ENCODE measurements at regions not wholly inside any gene's neighbourhood (a gene's known extent, or its start where the extent isn't known, plus 50 kb on each side); places are given as distances from the start of the nearest gene placed in this dataset.
A peak's percentile ranks its signal among the peaks of the same experiment; 100 is the strongest.
"Not testable (repeated sequence)": the region's sequence is repeated elsewhere in the genome, so short reads cannot be mapped to it uniquely, and the experiment has no call there.

DNA sequence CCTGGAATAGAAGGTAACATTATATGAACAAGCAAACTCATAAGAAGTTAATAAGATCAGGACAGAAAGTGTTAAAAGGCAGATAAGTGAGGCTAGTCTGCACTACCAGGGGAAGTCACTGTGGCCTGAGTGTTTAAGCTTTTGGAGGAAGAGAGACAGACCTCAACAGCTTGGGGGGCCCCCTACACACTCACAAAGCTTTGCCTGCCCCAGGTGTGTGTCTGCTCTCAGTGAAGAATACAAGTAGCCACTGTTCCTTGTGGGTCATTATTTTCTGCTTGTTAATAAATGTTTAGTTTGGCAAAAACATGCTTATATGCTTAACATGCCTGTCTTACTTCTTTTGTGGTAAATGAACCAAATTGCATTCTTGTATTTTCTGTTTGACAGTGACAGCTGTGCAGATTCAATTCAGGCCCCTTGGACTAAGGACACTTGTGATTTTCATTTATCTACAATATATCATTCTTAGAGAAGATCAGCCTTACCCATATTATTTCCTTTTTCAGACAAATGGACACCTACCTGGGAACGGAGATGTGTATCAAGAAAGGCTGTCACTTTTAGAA lies 50.7 kb upstream of the C12orf71 start:
- Mint-ChIP-seq H3K4me1 (no peaks in the 10 kb centered on the region), H3K9me3 (peaks cover 4% of the 10 kb centered on the region), H3K27me3 (no peaks in the 10 kb centered on the region), H3K36me3 (peaks cover 21% of the 10 kb centered on the region), H3K27ac (no peak overlapping the region), H3K4me3 (no peak overlapping the region)
- no peak for ATAC-seq (ENCODE audit: low read depth)
- no peak for DNase-seq (ENCODE audit: low spot score in 2 of 2)

DNA sequence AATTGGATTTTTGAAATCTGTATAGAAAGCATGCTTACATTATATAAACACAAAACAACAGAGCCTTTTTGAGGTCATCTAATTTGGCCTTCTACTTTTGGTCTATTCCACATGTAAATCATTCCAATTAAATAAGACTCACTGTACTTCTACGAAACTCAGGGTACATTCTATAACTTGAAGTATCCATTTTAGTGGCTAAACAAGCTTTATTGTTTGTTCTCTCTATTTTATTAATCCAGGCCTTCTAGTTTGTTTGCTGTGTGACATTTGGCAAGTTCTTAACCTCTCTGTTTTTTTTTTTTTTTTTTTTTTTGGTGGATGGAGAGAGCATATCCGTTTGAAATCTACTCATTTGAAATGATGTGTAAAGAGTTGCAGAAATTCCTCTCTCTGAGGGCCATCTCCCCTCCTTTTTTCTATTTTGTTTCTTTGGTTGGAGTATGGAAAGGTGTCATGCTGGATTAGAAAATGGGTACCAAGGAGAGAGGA lies 58.1 kb upstream of the C12orf71 start:
- Mint-ChIP-seq H3K4me3 (no peak overlapping the region), H3K27ac (no peak overlapping the region), H3K27me3 (no peaks in the 10 kb centered on the region), H3K4me1 (no peaks in the 10 kb centered on the region), H3K36me3 (peaks cover 12% of the 10 kb centered on the region), H3K9me3 (peaks cover 4% of the 10 kb centered on the region)
- DNase-seq (ENCODE audit: low spot score in 2 of 2), result no peak
- no peak for ATAC-seq (ENCODE audit: low read depth)

DNA sequence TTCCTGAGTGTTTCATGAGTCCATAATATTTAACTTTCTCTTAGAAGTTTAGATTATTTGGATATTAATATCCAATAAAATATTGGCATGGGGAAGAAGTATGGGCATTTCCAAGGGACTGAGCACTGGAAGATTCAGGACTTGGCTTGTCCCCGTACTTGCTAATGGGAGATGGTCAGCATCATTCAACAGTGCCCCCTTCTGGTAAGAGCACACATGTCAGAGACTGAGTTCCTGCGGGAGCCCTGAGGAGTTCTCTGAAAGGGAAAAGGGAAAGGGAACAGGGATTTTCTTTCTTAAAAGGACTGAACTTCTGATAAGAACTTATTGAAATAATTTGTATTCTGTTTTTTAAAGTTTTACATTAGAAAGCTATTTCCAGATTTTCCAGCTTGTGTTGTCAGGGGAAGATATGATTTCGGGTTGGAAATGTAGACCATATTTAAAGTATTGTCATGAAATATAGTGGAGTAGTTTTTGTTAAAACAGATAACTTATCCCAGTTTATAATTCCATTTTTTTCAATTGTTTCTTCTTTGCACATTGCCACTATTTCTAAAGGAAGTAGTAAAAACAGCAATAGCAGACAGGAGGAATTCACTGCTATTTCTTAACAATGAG lies 59.8 kb upstream of the C12orf71 start:
- no peaks in the 10 kb centered on the region for H3K27me3 Mint-ChIP-seq
- H3K36me3 Mint-ChIP-seq, result peaks cover 6% of the 10 kb centered on the region
- H3K4me3 Mint-ChIP-seq, result no peak overlapping the region
- H3K27ac Mint-ChIP-seq, result no peak overlapping the region
- no peaks in the 10 kb centered on the region for H3K4me1 Mint-ChIP-seq
- H3K9me3 Mint-ChIP-seq, result peaks cover 2% of the 10 kb centered on the region
- DNase-seq (ENCODE audit: low spot score in 2 of 2) (peak; percentile 29 to 37), ATAC-seq (ENCODE audit: low read depth) (peak; percentile 70)

DNA sequence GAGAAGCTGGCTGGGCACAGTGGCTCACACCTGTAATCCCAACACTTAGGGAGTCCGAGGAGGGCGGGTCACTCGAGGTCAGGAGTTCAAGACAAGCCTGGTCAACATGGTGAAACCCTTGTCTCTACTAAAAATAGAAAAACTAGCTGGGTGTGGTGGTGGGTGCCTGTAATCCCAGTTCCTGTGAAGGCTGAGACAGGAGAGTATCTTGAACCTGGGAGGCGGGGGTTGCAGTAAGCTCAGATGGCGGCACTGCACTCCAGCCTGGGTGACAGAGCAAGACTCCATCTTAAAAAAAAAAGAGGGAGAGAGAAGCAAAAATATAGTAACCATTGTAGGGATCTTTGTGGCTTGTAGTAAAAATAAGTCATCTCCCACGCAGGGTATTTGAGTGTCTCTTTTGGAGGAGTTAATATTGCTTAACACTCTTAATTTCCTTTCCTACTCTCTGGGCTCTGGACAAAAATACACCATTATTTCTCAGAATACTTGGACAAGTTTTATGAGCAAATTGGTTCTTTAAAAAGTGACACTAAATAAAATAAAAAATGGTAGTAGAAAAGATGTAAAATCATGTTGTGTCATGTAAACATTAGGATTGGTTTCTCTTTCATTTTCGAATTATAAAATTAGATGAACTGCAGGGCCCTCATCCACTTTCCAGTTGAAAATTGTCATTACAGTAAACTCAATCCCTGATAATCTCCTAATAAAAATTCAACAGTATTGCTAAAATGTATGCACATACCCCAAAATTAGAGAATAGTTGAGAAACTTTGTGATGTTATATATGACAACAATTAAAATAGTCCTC lies 61.1 kb upstream of the C12orf71 start:
- Mint-ChIP-seq H3K4me1 (no peaks in the 10 kb centered on the region), H3K4me3 (no peak overlapping the region), H3K9me3 (no peaks in the 10 kb centered on the region), H3K27me3 (no peaks in the 10 kb centered on the region), H3K36me3 (peaks cover 1% of the 10 kb centered on the region), H3K27ac (peak overlapping the region; percentile 17)
- ATAC-seq (ENCODE audit: low read depth), result no peak
- DNase-seq (ENCODE audit: low spot score in 2 of 2), result no peak

DNA sequence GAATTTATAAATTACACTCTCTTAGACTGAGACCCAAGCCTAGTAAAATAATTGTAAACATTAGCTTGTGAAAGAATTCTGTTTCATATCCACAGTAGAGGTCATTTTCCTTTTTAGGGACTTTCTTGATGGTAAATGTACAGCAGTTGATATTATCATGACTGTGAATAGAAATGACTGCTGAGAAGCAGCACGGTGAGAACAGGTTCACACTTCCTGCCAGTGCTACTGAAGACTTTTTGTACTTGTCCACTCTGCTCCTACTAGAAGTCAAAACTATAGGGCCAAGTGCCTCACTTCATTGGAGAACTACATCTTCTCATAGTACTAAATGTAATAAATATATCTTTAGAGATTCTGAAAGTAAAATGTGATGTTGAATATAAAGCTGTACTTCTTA lies 63.3 kb upstream of the C12orf71 start:
- not testable (repeated sequence) for H3K4me3 Mint-ChIP-seq; H3K27me3 Mint-ChIP-seq; DNase-seq (ENCODE audit: low spot score in 2 of 2); H3K36me3 Mint-ChIP-seq; ATAC-seq (ENCODE audit: low read depth); H3K9me3 Mint-ChIP-seq; H3K4me1 Mint-ChIP-seq; H3K27ac Mint-ChIP-seq

DNA sequence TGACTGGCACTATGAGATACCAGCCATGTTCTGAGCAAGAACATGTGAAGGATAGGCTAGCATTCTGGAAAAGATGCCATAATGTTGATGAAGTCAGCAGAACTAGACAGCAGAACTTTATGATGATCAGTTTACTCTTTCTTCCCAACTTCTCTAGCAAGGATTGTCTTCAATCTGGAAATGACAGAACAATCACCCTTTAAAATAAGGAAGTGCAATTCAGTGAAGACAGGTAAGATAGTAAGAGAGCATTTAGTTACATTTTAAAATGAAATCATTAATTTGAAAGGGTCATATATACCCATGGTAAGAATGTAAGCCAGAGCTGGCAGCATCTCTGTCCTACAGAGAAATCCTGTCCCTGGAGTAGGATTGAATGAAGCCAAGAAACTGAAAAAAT lies 66.0 kb upstream of the C12orf71 start:
- ATAC-seq (ENCODE audit: low read depth), result no peak
- no peak overlapping the region for H3K4me3 Mint-ChIP-seq
- no peak overlapping the region for H3K27ac Mint-ChIP-seq
- no peaks in the 10 kb centered on the region for H3K27me3 Mint-ChIP-seq
- H3K9me3 Mint-ChIP-seq, result no peaks in the 10 kb centered on the region
- no peaks in the 10 kb centered on the region for H3K4me1 Mint-ChIP-seq
- H3K36me3 Mint-ChIP-seq, result peaks cover 4% of the 10 kb centered on the region
- DNase-seq (ENCODE audit: low spot score in 2 of 2), result no peak

DNA sequence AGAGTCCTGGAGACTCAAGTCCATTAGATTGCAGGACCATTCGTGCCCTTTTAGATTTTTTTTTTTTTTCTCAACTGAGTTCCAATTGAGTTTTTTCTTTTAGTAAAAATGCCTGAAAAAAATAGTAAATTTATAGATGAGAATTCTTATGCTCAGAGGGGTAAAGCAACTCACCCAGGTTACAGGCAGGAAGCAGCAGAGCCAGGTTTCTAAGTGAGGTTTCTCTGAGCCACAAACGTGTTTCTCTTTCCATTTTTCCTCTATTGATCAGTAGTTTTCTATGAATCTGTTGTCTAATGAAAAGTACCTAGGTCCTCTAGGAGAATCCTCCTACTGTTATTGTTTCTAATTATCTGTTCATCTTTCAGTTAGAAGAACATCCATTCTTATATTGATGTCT lies 66.4 kb upstream of the C12orf71 start:
- Mint-ChIP-seq H3K27me3 (no peaks in the 10 kb centered on the region), H3K27ac (no peak overlapping the region), H3K9me3 (no peaks in the 10 kb centered on the region), H3K4me3 (no peak overlapping the region), H3K4me1 (no peaks in the 10 kb centered on the region), H3K36me3 (peaks cover 4% of the 10 kb centered on the region)
- ATAC-seq (ENCODE audit: low read depth) (no peak), DNase-seq (ENCODE audit: low spot score in 2 of 2) (no peak)

DNA sequence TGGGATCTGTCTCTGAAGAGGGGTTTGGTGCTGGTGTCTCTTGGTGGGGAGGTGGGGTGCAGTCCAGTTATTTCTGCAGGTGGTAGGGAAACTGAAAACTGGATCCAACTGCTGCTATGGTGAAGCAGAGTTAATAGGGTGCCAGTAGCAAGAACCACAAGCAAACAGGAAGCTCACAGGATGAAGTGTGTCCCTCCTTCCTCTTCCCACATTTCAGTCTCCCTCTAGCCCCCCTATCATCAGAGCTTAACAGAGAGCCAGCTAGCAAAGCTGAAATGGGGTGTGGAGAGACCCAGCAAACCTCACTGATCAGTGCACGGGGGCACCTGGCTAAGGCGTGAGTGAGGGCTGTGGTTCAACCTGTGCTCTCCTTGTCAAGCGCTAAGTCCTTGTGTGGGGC lies 69.1 kb upstream of the C12orf71 start:
- Mint-ChIP-seq H3K4me1 (no peaks in the 10 kb centered on the region), H3K4me3 (no peak overlapping the region), H3K27me3 (no peaks in the 10 kb centered on the region), H3K9me3 (no peaks in the 10 kb centered on the region), H3K36me3 (peaks cover 4% of the 10 kb centered on the region), H3K27ac (no peak overlapping the region)
- DNase-seq (ENCODE audit: low spot score in 2 of 2) (no peak), ATAC-seq (ENCODE audit: low read depth) (no peak)

DNA sequence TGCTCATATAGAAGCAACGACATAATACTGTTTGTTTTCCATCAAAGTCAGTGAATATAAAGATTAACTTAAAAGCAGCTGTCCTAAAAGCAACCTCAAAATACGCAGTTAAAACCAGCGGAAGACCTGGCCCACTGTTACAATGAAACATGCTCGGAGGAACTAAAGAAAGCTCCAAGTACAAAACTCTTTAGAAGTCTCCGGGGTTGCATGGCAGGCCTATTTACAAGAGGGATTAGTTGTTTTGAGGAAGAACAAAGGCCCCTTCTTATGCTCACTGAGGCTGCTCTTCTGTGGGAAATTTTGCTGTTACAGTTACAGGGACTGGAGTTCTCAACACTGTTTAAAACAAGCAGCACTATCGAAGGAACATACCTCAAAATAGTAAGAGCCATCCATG lies 75.9 kb upstream of the C12orf71 start:
- DNase-seq (ENCODE audit: low spot score in 2 of 2) (no peak), ATAC-seq (ENCODE audit: low read depth) (no peak)
- Mint-ChIP-seq H3K27ac (no peak overlapping the region), H3K36me3 (no peaks in the 10 kb centered on the region), H3K9me3 (peaks cover 1% of the 10 kb centered on the region), H3K4me1 (peaks cover 19% of the 10 kb centered on the region), H3K4me3 (no peak overlapping the region), H3K27me3 (no peaks in the 10 kb centered on the region)

DNA sequence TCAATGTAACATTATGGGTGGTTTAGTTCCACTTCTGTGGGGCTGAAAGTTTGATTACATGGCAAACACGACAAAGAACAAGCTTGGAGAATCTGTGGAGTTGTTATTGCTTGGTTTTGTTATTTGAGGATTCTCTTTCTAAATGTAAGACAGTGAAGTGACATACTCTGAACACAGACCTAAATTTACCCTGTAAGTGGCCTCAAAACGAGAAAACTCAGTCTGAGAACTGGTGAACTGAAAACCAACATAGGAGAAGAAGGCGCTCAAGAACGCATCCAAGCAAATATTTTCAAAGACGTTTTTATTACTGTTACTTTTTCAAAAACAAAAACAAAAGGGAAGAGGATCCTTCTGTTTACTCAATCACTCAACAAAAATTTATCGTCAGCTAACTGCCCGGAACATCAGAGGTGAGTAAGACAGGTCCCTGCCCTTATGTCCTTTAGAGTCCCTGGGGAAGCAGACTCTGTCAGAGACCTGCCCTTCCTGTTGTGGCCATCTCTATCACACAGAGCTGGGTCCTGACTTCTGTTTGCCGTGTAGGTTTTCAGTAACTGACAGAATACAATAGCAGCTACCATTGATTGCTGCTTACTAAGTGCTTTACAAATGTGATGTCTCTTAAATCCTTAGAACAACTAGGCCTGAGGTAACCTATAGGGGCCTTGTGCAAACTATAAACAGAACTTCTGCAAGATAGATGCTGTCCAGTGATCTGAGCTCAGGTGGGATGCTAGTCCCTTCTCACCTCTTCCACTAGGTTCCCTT lies 79.3 kb upstream of the C12orf71 start:
- Mint-ChIP-seq H3K4me3 (peak overlapping the region; percentile 72), H3K9me3 (peaks cover 3% of the 10 kb centered on the region), H3K4me1 (peaks cover 27% of the 10 kb centered on the region), H3K27me3 (no peaks in the 10 kb centered on the region), H3K36me3 (peaks cover 3% of the 10 kb centered on the region), H3K27ac (peak overlapping the region; percentile 92)
- ATAC-seq (ENCODE audit: low read depth) (peak; percentile 84), DNase-seq (ENCODE audit: low spot score in 2 of 2) (no peak)

DNA sequence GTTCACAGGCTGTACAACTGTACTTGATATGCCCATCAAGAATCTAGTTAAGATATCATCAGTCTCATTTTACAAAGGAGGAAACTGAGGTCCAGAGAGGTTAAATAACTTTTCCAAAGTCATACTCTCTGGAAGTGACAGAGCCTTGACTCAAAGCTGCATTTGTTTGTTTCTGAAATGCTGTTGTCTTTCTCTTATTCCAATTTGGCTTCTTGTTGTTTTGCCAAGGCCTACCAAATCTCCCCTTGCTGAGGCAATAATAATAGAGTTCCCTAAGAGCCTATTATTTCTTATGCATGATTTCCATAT lies 79.8 kb upstream of the C12orf71 start:
- H3K9me3 Mint-ChIP-seq, result peaks cover 3% of the 10 kb centered on the region
- H3K27me3 Mint-ChIP-seq, result no peaks in the 10 kb centered on the region
- DNase-seq (ENCODE audit: low spot score in 2 of 2) (no peak), ATAC-seq (ENCODE audit: low read depth) (no peak)
- peaks cover 27% of the 10 kb centered on the region for H3K4me1 Mint-ChIP-seq
- H3K27ac Mint-ChIP-seq, result peak overlapping the region; percentile 92
- H3K4me3 Mint-ChIP-seq, result no peak overlapping the region
- peaks cover 3% of the 10 kb centered on the region for H3K36me3 Mint-ChIP-seq

DNA sequence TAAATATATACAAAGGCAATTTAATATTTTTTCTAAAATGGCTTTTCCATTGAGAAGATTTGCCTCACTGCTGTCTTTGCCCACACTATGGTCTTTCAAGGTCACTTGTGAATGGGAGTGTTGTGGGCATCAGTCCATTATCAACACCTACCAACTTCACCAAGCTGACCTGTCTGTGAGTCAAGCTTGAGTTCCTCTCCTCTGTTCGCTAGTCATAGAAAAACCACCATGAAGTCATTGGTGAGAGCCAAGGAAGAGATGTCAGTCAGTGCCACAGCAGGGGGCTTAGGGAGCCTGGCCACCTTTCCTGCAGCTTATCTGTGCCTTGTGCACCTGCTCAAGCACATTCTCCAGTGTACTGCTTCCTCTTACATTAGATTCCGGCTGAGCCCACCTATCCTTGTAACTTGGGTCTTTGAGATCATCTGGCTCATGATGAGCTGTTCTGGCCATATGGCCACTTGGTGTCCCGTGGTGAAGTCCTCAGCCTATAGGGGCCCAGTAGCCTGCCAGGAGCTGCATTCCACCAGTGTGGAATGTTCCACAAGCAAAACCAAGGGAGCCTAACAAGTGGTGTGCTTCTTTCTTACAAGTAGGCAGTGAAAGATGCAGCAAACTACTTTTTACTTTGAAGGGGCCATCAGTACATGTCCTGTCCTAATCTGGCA lies 80.8 kb upstream of the C12orf71 start:
- no peak overlapping the region for H3K27ac Mint-ChIP-seq
- ATAC-seq (ENCODE audit: low read depth) (no peak), DNase-seq (ENCODE audit: low spot score in 2 of 2) (no peak)

DNA sequence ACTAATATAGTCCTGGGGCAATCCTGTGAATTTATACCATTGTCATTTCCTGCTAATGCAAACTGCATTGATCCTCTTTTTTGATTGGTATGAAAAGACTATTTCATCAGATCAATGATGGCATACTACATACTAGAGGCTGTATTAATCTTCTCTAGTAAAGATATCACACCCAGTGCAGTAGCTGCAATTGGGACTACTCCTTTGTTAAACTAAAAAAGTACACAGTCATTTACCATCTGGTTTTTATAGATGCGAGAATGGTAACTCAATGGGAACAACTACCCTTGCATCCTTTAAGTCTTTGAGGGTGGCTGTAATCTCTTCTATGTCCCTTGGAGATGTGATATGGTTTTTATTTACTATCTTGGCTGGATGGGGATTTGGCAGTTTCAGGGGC lies 80.2 kb upstream of the STK38L start:
- Mint-ChIP-seq H3K27me3 (no peaks in the 10 kb centered on the region), H3K27ac (peak overlapping the region; percentile 40), H3K4me1 (peaks cover 27% of the 10 kb centered on the region), H3K9me3 (peaks cover 3% of the 10 kb centered on the region), H3K36me3 (peaks cover 4% of the 10 kb centered on the region), H3K4me3 (no peak overlapping the region)
- ATAC-seq (ENCODE audit: low read depth) (no peak), DNase-seq (ENCODE audit: low spot score in 2 of 2) (no peak)

More for the DNA sequence above, 80.8 kb upstream of the C12orf71 start:
- peaks cover 3% of the 10 kb centered on the region for H3K9me3 Mint-ChIP-seq
- H3K4me3 Mint-ChIP-seq, result no peak overlapping the region
- no peaks in the 10 kb centered on the region for H3K27me3 Mint-ChIP-seq
- H3K4me1 Mint-ChIP-seq, result peaks cover 27% of the 10 kb centered on the region
- H3K36me3 Mint-ChIP-seq, result peaks cover 4% of the 10 kb centered on the region
